DND-41 (cell line): ENCODE measurements at regions not wholly inside any gene's neighbourhood (a gene's known extent, or its start where the extent isn't known, plus 50 kb on each side); places are given as distances from the start of the nearest gene placed in this dataset.

Experiments used
- ATAC-seq: fragments of 200-7000 bp; cut with Tn5 transposase; 3 replicates; pipeline ENCODE4 v1.9.1; 2021; ENCODE audit warnings: low read depth; ENCODE audit not compliant: insufficient read depth
- DNase-seq: peaks from one replicate; pipeline ENCODE4 v3.0.0-alpha.2; 2020
- H2AFZ ChIP-seq: 2 replicates; pipeline ENCODE4 v1.6.0; 2012; ENCODE audit warnings: low read depth, low read length
- H3K27ac ChIP-seq: 2 replicates; pipeline ENCODE4 v1.5.1; 2012; ENCODE audit warnings: low read length, inconsistent platforms
- H3K27me3 ChIP-seq: fragments of 200-600 bp; sonication (generic); 2 replicates; pipeline ENCODE4 v1.6.0; 2012; ENCODE audit warnings: low read length, mild to moderate bottlenecking, inconsistent platforms; ENCODE audit not compliant: insufficient read depth, poor library complexity
- H3K36me3 ChIP-seq: 2 replicates; pipeline ENCODE4 v1.5.1; 2012; ENCODE audit warnings: low read length, inconsistent platforms; ENCODE audit not compliant: insufficient read depth
- H3K4me1 ChIP-seq: 2 replicates; pipeline ENCODE4 v1.5.1; 2012; ENCODE audit warnings: mild to moderate bottlenecking, low read length; ENCODE audit not compliant: insufficient read depth
- H3K4me2 ChIP-seq: 2 replicates; pipeline ENCODE4 v1.6.0; 2012; ENCODE audit warnings: mild to moderate bottlenecking, moderate library complexity, low read length, inconsistent platforms; ENCODE audit not compliant: insufficient read depth
- H3K4me3 ChIP-seq, 2 experiments: fragments of 200-600 bp in 1 of 2; shearing (Covaris generic) in 1 of 2; 2 replicates each; pipeline ENCODE4 v1.5.1; 2012 to 2016; ENCODE audit warnings: inconsistent platforms in 2 of 2, low read length in 2 of 2, mild to moderate bottlenecking in 2 of 2, low read depth in 1 of 2, moderate library complexity in 1 of 2
- H3K79me2 ChIP-seq: 2 replicates; pipeline ENCODE4 v1.6.0; 2012; ENCODE audit warnings: low read length, inconsistent platforms; ENCODE audit not compliant: insufficient read depth
- H3K9ac ChIP-seq: 2 replicates; pipeline ENCODE4 v1.6.0; 2012; ENCODE audit warnings: low read depth, mild to moderate bottlenecking, inconsistent platforms, low read length, moderate library complexity
- H3K9me3 ChIP-seq: 2 replicates; pipeline ENCODE4 v1.5.1; 2012; ENCODE audit warnings: low read length, moderate library complexity, mild to moderate bottlenecking, inconsistent platforms; ENCODE audit not compliant: insufficient read depth, severe bottlenecking
- H4K20me1 ChIP-seq: 2 replicates; pipeline ENCODE4 v1.6.0; 2012; ENCODE audit warnings: low read length; ENCODE audit not compliant: insufficient read depth
- EZH2 ChIP-seq: IDR thresholded peaks from 3 replicates; pipeline ENCODE4 v1.6.1; 2012; ENCODE audit warnings: borderline replicate concordance, low read depth, mild to moderate bottlenecking, moderate library complexity, low read length, inconsistent platforms; ENCODE audit not compliant: severe bottlenecking
- TF ChIP-seq, protein P1 (sequence below): IDR thresholded peaks from 2 replicates; pipeline ENCODE4 v1.5.1; 2012; ENCODE audit warnings: borderline replicate concordance, low read length, moderate library complexity, mild to moderate bottlenecking; ENCODE audit not compliant: poor library complexity, severe bottlenecking; ENCODE audit errors: extremely low read depth

DNA sequence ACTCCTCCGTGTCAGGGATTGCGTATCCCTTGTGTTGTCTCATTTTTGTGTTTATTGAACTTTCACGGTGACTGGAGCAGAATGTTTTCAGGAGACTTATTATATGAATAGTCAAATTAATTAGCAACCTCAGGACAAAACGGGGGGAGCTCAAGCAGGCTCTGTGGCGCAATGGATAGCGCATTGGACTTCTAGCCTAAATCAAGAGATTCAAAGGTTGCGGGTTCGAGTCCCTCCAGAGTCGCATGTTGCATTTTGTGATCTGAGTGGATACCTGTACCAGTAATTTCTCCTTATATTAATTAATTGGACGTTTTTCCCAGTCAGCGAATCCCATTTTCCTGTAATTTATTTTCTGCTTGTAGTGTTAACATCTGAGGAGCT lies 89.1 kb upstream of the ZNF184 start:
- peaks cover 2% of the 10 kb centered on the region for H3K27me3 ChIP-seq
- no peak overlapping the region for H3K4me3 ChIP-seq
- H3K36me3 ChIP-seq = no peaks in the 10 kb centered on the region
- no peak overlapping the region for H2AFZ ChIP-seq
- no peaks in the 10 kb centered on the region for H3K9me3 ChIP-seq
- no peaks in the 10 kb centered on the region for H3K4me1 ChIP-seq
- DNase-seq (no peak), ATAC-seq (no peak)
- H3K4me2 ChIP-seq = no peak overlapping the region
- H3K9ac ChIP-seq = no peak overlapping the region
- no peak overlapping the region for H3K27ac ChIP-seq
- TF ChIP-seq EZH2 = no peak
- TF ChIP-seq, protein P1, sequence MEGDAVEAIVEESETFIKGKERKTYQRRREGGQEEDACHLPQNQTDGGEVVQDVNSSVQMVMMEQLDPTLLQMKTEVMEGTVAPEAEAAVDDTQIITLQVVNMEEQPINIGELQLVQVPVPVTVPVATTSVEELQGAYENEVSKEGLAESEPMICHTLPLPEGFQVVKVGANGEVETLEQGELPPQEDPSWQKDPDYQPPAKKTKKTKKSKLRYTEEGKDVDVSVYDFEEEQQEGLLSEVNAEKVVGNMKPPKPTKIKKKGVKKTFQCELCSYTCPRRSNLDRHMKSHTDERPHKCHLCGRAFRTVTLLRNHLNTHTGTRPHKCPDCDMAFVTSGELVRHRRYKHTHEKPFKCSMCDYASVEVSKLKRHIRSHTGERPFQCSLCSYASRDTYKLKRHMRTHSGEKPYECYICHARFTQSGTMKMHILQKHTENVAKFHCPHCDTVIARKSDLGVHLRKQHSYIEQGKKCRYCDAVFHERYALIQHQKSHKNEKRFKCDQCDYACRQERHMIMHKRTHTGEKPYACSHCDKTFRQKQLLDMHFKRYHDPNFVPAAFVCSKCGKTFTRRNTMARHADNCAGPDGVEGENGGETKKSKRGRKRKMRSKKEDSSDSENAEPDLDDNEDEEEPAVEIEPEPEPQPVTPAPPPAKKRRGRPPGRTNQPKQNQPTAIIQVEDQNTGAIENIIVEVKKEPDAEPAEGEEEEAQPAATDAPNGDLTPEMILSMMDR = no peak
- no peaks in the 10 kb centered on the region for H4K20me1 ChIP-seq
- no peaks in the 10 kb centered on the region for H3K79me2 ChIP-seq

DNA sequence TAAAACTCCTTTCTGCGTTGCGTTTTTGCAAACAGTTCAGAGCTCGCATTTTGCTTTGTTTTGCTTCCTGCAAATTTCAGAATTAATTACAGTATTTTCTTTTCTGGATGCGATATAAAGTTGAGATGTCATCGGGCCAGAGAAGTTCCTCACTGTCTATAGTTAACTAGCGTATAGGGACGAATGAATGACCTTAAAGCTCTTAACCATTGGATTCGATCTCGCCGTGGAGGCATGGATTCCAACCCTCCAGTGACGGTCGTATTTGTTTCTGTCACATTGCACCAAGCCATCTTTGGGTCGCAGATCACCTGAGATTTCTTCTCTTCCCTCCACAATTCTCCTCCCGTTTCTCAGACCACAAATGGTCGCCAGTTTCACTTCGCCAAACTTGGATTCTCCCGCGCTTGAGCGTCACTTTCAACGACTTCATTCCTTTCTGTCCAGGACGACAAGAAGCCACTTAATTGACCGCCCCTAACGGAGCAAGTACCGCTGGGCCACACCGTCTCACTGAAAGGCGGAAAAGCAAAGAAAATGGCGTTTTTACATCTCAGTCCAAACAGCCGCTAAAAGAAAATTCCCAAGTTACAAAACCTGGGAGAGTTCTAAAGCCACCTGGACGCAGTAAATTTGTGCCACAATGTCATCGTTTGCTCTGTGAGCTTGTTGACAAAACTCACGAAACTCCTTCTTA lies 85.3 kb upstream of the ZNF184 start:
- no peak for TF ChIP-seq EZH2
- TF ChIP-seq, protein P1 = no peak
- H3K9me3 ChIP-seq = no peaks in the 10 kb centered on the region
- no peak overlapping the region for H3K27ac ChIP-seq
- DNase-seq (no peak), ATAC-seq (no peak)
- no peaks in the 10 kb centered on the region for H4K20me1 ChIP-seq
- no peaks in the 10 kb centered on the region for H3K4me1 ChIP-seq
- no peak overlapping the region for H3K9ac ChIP-seq
- H3K36me3 ChIP-seq = no peaks in the 10 kb centered on the region
- peaks cover 2% of the 10 kb centered on the region for H3K27me3 ChIP-seq
- no peak overlapping the region for H2AFZ ChIP-seq
- no peak overlapping the region for H3K4me3 ChIP-seq
- H3K79me2 ChIP-seq = no peaks in the 10 kb centered on the region
- H3K4me2 ChIP-seq = no peak overlapping the region

DNA sequence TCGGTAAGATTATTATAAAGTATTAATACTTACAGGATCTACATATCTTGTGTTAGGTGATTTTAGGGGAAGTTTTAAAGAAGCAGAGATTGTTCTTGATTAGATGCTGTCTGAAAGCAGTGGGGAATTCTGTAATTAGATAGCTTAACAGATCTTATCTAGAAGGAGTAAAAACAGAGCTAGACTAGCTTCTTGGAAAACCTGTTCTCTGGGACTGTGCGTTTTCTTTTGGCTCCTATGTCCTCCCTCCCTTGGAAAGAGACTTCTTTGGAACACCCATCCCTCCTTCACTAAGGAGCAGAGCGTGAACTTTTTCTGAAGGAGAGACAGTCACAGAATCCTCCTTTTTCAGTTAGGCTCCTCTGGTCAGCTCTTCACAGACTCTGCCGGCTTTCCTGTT lies 83.5 kb upstream of the ZNF184 start:
- Histone ChIP-seq H3K9me3 (no peaks in the 10 kb centered on the region), H3K9ac (no peak overlapping the region), H3K27me3 (peaks cover under 1% of the 10 kb centered on the region), H4K20me1 (no peaks in the 10 kb centered on the region), H2AFZ (no peak overlapping the region), H3K79me2 (no peaks in the 10 kb centered on the region), H3K4me3 (no peak overlapping the region), H3K27ac (no peak overlapping the region), H3K4me2 (no peak overlapping the region), H3K36me3 (no peaks in the 10 kb centered on the region), H3K4me1 (no peaks in the 10 kb centered on the region)
- ATAC-seq = no peak
- no peak for TF ChIP-seq EZH2
- TF ChIP-seq, protein P1 = no peak
- DNase-seq = no peak
